ENCODE measurements at regions not wholly inside any gene's neighbourhood (a gene's known extent, or its start where the extent isn't known, plus 50 kb on each side); places are given as distances from the start of the nearest gene placed in this dataset.
A peak's percentile ranks its signal among the peaks of the same experiment; 100 is the strongest.

- no peak for DNase-seq (ENCODE audit: low read depth)
Measured at GRCh38 chr20:51266353-51266752, 243.4 kb upstream of the KCNG1 start.

DNA sequence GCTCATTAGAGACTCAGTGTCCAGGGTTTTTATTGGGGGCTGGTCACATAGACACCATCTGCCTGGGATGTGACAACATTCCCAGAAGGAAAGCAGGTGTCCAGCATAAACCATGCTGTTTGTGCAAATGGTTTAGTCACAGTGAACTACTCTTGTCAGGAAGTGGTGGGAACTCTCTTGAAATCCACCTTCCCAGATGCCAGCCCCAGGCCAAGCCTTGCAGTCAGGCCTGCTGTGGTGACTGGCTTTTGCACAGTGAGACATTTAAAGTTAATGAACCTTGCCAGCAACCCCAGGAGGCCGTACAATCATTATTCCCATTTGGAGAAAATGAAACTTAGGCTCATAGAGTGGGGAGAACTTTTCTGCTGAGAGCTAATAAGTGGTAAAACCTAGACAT is 242.5 kb upstream of the KCNG1 start:
- no peak for DNase-seq (ENCODE audit: low read depth)

DNA sequence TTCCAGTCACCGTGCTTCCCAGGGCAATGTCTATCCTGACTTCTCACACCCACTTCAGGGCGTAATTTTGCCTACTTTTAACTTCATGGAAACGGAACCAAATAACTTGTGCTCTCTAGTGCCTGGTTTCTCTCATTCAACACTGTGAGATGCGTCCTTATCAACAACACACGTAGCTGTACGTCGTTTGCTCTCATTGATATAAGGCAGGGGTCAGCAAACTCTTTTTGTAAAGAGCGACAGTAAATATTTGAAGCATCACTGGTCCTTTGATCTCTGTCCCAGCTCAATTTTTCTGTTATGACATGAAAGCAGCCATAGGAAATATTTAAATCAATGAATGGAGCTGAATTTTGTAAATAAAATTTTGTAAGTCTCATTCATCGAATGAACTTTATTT is 239.3 kb upstream of the KCNG1 start:
- no peak for DNase-seq (ENCODE audit: low read depth)

GRCh38 chr20:51259455-51259854 is 236.5 kb upstream of the KCNG1 start:
- no peak for DNase-seq (ENCODE audit: low read depth)

- no peak for DNase-seq (ENCODE audit: low read depth)
Measured at GRCh38 chr20:51258582-51259165, 235.8 kb upstream of the KCNG1 start.

- DNase-seq (ENCODE audit: low read depth): no peak
Measured at GRCh38 chr20:51255417-51255816, 232.5 kb upstream of the KCNG1 start.

GRCh38 chr20:51253280-51253679 is 230.4 kb upstream of the KCNG1 start:
- DNase-seq (ENCODE audit: low read depth): no peak

DNA sequence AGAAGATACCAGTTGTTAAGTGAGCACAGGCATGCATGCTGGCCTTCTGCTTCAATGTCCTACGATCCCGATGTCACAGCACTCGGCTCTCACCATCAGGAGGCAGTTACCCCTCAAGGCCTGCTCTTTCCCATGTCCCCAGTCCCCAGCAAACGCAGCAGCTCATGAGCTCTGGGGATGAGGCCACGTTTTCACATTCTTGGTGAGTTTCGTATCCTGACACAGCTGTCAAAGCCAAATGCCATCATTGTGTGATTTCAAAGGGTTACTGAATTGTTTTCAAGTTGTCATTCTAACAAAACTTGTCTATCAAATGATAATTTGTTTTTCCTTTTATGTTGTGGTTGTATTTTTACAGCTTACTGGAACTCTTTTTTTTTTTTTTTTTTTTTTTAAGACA is 226.9 kb upstream of the KCNG1 start:
- no peak for DNase-seq (ENCODE audit: low read depth)

- no peak for DNase-seq (ENCODE audit: low read depth)
Measured at GRCh38 chr20:51249215-51249614, 226.3 kb upstream of the KCNG1 start.

GRCh38 chr20:51244466-51244865 is 221.6 kb upstream of the KCNG1 start:
- DNase-seq (ENCODE audit: low read depth): no peak

GRCh38 chr20:51238675-51239305 is 215.9 kb upstream of the KCNG1 start:
- DNase-seq (ENCODE audit: low read depth): no peak

DNA sequence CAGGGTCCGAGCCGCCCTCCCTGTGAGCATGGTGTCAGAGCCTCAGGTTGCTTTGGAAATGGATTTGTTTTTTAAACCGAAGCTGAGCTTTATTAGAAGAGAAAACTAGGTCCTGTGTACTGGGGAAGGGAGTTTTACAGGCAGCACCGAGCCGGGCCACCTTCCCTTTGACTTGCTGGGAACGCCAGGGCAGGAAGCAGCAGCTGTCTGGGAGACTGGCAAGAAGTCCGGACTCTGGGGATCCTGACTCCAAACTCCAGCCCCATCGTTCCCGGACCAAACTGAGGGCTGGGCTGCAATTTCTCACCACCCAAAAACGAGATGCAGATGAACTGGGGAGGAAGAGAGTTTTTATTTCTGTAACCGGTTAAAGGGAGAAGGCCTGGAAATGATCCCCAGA is 214.9 kb upstream of the KCNG1 start:
- DNase-seq (ENCODE audit: low read depth): no peak

DNA sequence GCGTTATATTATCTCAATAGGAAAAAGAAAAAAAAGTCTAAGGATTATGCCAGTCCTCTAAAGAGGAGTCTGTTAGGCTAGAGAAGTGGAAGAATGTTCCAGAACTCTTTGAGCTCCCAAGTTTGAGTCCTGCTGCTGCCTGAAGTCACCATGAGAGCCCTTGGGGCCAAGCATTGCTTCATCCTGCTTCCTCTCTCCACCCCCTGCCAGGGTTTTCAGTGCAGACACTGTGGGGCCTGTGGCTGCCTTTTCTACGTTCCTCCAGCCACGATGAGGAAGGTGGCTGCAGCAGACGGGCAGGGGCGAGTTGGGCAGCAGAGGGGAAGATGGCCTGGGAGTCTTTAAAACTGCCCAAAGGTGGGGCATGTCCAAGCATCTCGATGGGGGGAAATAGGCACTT is 214.4 kb upstream of the KCNG1 start:
- no peak for DNase-seq (ENCODE audit: low read depth)

DNA sequence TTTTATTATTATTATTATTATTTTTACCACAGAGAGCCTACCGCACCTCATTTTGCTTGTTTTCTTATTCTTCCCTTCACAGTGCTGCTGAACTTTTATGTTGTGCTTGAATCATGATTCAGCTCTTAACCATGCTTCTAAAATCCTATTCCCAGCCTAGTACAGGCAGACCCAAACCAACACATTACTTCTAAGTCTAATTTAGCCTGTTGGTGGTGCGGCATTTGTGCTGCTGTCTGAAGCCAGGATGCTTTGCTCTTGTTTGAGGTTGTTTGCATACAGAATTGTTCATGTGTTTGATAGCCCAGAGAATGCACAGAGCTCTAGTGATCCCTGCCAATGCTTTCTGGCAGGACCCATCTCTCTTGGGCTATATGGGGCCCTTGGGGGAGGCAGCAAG is 213.5 kb upstream of the KCNG1 start:
- DNase-seq (ENCODE audit: low read depth): no peak

DNA sequence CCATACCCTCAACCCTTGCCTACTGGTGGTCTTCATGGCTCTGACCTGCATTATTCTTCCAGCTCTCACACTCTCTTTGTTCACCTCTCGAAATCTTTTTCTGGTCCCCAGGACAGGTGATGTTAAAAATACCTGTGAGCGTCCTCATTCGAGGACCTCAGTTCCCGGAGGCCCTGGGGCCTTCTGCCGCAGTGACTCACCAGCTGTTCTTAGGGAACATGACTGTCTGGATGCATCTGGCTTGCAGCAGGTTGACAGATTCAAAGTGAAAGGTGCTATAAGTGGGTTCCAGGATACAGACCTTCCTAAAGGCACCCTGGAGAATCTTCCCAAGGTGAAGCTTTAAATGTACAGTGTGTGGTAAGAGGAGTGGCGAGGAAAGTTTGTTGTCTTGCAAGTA is 210.4 kb upstream of the KCNG1 start:
- DNase-seq (ENCODE audit: low read depth): no peak

DNA sequence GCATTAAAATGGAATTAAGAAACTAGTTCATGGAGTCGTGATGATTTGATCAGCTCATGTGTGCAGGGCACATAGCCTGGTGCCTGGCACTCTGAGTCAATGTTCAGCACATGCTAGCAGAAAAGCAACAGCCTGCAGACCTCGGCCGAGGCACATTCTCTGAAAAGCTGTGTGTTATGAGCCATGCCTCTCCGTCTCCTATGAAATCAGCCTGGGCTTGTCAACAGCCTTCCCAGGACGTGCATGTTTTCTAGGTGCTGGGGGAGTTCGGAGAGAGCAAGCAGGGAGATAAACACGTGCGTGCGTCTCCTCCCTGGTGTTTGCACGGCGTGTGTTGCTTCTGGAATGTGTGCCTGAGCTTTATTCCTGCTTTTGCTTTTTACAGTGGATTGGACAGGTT is 207.8 kb upstream of the KCNG1 start:
- no peak for DNase-seq (ENCODE audit: low read depth)

GRCh38 chr20:51228763-51229162 is 205.9 kb upstream of the KCNG1 start:
- no peak for DNase-seq (ENCODE audit: low read depth)

DNA sequence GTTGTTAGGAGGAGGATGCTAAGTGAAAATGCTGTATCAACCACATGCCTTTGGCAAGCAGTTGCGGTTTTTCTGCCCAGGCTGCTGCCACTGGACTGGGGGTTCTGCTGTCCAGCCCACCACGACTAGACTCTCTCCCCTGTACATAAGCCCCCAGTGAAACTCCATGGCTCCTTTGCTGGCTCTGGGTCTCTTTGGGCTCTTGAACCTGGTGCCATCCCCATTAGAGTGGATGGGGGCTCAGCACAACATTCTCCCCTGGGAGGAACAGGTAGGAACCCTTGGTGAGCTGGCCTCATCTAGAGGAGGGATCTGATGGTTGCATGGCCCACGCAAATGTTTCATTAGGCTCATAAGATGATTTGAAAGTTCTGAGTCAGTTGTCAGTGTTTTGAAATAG is 204.8 kb upstream of the KCNG1 start:
- DNase-seq (ENCODE audit: low read depth): no peak

DNA sequence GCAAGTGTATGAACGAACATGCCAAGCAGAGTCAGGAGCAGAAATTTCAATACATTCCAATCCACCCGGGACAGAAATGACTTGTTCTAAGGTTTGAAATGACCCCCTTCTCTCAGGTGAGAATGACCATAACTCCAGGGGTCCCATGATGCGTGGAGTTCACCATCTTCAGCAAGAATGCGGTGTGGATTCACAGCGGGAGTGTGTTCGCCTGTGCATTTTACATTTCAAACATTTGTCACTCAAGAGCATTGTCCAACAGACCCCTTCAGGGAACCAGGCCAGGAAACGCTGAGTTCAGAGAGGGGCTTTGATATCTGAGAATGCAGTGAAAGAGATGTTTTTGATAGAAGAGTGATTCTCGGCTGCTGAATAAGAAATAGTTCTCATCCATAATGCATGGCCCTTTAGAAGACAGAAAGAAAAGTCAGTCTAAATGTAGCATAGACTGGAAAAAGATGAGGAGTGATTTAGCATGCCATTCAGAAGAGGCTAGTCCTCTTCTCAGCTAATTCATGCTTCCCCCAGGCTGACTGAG is 200.3 kb upstream of the KCNG1 start:
- DNase-seq (ENCODE audit: low read depth): no peak

GRCh38 chr20:51221791-51222408 is 199.0 kb upstream of the KCNG1 start:
- DNase-seq (ENCODE audit: low read depth): no peak

DNA sequence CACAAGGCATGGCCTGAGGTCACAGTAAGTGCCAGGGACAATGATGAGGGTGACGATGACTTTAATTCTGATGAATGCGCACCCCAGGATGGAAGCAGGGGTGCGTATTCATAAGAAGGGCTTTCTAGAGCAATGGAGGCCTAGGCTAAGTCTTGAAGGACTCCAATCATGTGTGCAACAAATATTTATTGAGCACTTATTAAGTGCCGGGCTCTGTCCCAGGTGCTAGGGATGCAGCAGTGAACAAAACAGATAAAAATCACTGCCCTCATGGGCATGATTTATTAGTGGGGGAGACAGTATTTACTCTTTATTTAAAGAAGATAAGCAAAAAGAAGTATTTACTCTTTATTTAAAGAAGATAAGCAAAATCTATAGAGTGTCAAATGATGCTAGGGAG is 198.2 kb upstream of the KCNG1 start:
- DNase-seq (ENCODE audit: low read depth): no peak

DNA sequence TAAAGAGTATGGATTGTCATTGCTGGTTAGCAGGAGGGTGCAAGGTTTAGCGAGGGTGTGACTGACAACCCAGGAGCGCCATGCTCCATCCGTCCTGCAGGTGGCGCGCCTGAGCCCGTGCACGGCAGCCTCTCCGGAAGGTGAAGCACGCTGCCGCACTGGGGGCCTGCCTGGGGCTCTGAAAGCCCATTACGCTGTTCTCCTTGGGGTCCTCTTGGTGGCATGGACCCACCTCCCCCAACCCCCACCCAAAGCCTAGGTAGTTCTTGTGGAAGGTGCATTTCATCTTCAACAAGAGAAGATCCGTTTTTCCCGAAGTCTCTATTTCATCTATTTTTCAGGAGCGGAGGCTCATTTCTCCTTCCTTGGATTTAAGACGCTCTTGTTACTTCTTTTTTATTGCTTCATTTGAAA is 197.4 kb upstream of the KCNG1 start:
- DNase-seq (ENCODE audit: low read depth): peak; percentile 15

- DNase-seq (ENCODE audit: low read depth): no peak
Measured at GRCh38 chr20:51219544-51219943, 196.6 kb upstream of the KCNG1 start.

DNA sequence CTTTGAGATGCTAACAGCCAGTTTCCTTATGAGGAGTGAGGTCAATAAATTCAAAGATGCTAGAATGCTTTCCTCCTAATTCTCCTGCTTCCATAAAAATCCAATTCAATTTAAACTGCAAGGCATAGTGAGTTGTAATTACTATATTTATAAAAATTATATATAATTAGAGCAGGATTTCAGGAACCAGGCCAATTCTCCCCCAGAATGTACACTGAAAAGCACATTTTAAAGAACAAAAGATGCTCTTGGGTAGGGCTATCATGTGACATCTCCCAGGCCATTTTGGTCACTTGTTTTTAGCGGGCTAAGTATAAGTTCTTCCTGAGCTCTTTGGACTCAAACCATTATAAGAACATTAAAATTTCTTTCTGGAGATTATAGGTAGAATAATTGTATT is 195.7 kb upstream of the KCNG1 start:
- no peak for DNase-seq (ENCODE audit: low read depth)

Measured in activated T-helper 1 cell treated with Interleukin-2 at 50 U/mL for 16 hours (primary cell).